ENCODE measurements at regions not wholly inside any gene's neighbourhood (a gene's known extent, or its start where the extent isn't known, plus 50 kb on each side); places are given as distances from the start of the nearest gene placed in this dataset.
A peak's percentile ranks its signal among the peaks of the same experiment; 100 is the strongest.

DNA sequence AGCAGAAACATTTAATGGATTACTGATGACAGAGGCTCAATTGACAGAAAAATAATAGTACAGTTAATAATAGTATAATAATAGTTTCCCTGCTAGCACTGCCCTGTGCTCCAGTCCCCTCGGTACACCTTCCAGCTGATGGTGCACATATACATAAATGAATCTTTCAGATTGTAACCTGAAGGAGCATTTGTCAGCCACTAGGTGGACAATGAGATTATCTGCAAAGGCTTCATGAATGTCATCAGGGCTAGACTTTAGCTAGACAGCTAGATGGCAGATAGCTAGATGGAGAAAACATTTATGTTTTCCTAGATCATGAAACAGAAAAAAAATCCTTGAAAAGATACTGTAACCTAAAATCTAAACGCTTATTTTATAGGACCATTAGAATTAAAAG, 304.4 kb upstream of the SMC2 start:
- peak; percentile 8 for DNase-seq (ENCODE audit: low read depth)

DNA sequence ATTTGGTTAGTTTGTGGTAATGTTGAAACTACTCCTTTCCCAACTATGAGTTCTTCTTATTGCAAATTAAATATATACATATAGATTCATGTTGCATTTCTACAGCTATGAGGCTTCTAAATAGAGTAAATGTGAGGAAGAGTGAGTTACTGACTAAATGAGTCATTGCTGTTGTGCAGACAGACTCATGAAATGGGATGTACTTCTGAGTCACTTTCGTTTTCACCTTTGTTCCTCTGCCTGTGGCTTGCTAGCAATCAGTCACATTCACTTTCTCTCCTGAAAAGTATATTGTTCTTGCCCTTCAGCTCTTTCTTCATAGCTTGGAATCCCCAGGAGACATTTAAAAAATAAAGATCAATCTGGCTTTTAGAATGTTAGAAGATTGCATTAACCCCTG, 295.5 kb upstream of the SMC2 start:
- peak; percentile 56 for DNase-seq (ENCODE audit: low read depth)

DNA sequence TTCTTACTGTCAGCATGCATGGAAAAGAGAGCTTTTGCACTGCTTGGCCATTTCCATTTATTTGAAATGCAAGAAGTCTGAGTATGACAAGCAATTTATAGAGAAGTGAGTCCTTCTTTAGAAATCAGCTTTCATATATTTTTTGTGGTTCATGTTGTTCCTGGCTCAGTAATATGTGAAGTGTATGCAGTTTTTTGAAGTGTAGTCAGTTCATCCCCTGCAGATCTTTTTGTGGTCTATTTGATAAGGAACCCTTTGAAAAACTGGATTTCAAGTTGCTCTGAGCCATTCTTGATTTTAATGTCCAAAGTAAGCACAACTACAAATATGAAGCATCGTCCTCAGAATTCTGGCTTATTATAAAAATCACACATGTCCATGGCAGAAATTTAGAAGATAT, 294.1 kb upstream of the SMC2 start:
- DNase-seq (ENCODE audit: low read depth) = no peak

DNA sequence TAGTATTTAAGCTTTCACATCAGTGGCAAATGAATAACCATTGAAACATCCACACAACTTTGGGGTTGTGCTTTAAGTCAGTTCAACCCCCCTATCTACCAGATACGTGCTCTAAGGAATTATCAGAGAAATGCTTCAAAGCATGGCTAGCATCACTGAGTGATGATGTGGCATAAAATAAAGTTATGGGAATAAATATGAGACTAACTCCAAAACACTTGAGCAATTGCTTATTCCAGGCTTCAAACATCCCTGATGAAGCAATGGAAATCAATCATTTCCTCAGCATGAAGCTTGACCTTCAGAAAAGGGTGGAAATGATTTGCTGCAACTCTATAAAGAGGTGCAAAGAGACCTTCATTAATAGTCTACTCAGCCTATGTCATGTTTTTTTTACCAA, 292.0 kb upstream of the SMC2 start:
- no peak for DNase-seq (ENCODE audit: low read depth)

DNA sequence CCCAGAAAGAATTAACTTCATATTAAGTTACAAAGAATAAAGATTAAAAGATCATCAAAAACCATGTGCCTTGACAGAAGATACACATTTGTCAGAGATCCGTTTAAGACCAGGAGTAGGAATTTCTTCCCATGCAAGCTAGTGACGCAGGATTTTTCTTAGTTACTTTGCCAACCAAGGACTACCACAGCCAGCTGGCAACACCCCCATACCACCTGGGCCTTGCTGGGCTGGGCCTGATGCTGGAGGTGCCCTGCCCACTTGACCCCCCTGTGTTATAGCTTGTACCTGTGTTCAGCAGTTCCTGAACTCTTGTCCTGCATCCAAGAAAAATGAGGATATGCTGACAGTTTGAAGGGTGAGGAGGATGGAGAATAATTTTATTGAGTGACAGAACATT, 290.9 kb upstream of the SMC2 start:
- no peak for DNase-seq (ENCODE audit: low read depth)

DNA sequence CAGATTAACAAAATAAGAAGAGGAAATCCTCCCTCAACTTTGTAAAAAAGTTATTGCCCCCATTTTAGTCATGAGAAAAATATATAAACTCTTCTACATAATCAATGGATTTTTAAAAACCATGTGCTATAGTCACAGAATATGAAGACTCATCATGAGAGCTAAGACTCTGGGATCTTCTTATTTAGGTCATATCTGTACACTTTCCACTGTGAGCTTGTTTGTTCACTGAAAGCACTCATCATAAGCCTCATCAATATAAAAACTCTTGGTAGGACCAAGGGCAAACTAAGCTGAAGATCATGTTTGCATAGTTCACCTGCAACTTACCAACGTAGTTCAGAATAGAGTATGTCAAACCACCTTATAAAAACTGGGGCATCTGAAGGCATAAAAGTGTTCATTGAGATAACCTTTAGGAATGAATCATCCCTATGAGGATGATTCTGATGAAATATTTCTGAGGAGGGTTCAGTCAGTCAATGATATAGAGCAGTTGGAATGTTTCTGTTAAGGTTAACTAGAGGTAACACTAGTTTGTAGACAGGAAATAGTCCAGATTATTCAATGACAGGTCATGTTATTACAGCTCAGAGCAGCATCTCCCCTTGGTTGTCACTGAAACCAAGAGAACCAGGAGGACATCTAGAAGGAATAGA, 289.9 kb upstream of the SMC2 start:
- peak; percentile 3 for DNase-seq (ENCODE audit: low read depth)

DNA sequence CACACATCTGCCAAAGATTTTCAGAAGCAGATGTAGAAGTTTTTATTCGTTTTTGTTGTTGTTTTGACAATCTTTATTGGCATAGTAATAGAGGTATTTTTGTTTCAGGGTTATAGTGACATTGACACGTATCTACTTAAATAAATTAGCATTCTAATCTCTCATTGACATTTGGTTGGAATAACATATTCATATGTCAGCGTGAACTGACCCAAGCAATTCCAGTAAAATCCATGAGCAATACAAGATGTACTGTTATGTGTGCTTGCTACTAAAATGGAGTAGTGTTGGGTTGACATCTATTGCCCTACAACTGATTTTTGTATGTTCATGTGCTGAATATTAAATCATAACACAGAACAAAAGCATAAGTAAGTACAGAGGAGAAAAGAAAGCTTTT, 284.4 kb upstream of the SMC2 start:
- DNase-seq (ENCODE audit: low read depth) = no peak

DNA sequence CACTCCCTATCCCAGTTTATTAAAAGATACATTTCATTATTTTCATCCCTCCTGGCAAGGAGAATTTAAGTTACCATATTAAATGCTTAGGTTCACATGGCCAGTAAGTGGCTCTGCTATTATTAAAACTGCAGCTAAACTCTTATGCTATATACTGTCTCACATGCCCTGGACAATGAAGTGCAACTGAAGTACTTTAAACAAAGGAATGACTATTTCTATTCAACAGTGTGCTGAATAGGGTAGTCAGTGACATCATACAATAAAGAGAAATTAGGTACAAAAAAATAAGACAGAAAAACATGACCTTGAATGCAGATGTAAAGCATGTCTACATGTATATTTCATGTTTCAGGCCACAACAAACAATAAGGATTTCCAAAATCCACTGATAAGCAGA, 282.6 kb upstream of the SMC2 start:
- no peak for DNase-seq (ENCODE audit: low read depth)

DNA sequence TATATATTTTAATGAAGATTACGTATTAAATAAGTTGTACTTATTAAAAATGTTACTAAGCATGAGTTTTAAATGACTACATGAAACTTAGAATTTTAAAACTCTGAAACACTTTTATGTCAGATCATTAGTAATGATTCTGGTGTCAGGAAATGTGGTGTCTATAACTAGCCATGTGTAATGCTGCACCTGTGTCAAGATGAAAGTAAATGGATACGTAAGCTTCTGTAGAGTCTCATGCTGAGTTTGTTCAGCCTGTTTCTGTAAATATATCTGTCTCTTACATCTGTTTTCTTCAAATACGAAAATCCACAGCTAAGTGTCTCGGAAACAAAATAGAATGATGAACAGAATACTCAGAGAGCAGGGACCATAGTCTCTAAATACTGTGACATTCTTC, 278.0 kb upstream of the SMC2 start:
- no peak for DNase-seq (ENCODE audit: low read depth)

DNA sequence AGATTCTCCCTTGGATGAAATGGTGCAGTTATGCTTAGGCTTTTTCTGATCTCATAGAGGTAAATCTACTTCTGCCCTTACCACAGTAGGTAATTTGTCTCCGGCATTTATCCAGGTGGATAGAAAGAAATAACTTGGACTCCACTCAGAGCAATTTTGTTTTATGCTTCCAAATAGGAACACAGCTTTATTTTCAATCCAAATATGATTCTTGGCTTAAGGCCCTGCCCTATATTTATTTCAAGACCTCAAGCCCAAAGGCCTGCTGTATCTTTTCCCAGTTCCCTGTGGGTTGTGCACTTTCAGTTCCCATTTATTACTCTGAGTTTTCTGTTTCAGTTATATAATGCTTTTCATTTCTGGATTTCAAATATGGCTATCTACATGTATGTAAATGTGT, 274.2 kb upstream of the SMC2 start:
- no peak for DNase-seq (ENCODE audit: low read depth)

DNA sequence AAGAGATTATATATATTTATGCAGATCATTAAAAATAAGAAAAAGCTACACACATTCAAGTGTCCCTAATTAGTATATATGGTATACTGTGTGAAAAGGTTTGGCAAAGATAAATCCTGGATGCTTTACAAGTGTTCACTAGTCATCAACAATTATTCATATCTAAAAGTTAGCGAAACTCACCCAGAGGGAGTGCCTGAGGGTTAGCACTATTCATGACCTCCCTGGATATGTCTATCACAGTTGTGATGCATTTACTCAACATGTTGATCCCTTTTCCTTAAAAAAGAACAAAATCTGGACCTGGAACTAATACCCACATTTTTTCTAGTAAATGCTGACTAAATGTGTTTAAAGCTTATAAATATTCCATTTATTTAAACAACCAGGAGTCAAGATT, 273.0 kb upstream of the SMC2 start:
- no peak for DNase-seq (ENCODE audit: low read depth)

DNA sequence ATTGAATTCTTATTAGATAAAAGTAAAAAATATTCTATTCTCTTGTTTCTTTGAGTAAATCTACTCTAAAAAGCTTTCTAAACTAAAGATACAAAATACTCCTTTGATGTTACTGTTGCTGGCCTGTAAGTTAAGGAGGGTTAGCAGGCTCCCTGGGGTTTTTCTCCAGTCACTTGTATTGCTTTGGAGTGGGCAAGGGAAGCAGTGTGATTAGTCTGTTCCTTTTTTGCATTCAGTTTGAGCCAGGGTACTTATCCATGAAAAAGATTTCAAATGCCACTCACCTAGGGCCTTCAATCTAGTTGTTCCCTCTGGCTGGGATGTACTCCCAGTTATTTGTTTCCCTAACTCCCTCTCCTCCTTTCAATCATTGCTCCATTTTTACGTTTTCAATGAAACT, 256.2 kb upstream of the SMC2 start:
- no peak for DNase-seq (ENCODE audit: low read depth)

DNA sequence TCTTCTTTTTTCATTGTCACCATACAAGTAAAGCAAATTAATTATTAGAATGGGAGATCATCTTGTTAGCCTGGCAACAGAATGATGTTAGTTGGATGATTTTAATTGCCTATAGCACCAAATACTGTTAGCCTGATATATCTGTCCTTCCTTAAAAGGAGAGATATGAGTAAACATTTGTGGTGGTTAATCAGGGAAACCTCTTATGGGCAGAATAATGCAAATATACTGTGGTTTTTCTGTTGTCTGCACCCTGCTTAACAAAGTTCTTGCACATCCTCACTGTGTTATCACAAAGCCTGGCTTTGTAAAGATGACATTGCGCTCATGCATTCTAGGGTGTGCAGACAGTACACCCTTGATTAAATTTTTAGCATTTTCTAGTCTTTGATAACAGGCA, 254.9 kb upstream of the SMC2 start:
- no peak for DNase-seq (ENCODE audit: low read depth)

DNA sequence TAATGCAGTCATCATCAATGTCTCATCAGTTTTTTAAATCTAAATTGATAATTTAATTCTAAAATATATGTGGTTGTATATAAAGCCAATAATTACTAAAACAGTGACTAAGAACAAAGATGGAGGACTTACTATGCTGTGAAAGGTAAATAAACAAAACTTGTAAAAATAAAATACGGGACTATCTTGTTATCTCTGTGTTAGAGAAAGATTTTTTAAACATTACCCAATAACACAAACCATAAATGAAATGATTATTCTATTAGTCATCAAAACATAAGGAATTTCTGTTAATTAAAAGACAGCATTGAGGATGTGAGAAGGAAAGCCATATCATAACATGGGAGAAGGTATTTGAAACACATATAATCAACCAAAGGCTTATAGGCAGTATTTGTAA, 226.2 kb upstream of the SMC2 start:
- no peak for DNase-seq (ENCODE audit: low read depth)

DNA sequence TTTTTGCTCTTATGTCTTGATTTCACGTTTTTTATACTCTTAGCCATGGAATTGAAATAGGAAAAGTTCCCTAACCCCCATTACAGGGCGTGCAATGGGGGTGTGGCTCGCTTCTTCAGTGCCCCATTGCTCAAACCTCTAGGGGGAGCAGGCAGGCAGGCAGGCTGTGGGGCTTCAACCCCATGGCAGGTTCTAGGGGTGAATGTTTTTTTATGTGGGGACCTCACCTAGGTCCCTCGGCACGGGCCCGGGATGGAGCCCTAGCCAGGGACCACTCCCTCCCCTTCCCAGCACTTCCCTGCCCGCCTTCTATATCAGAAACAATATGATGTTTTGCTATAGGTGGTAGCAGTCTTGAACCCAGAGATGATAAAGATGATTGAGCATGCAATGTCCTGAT, 221.3 kb upstream of the SMC2 start:
- no peak for DNase-seq (ENCODE audit: low read depth)

DNA sequence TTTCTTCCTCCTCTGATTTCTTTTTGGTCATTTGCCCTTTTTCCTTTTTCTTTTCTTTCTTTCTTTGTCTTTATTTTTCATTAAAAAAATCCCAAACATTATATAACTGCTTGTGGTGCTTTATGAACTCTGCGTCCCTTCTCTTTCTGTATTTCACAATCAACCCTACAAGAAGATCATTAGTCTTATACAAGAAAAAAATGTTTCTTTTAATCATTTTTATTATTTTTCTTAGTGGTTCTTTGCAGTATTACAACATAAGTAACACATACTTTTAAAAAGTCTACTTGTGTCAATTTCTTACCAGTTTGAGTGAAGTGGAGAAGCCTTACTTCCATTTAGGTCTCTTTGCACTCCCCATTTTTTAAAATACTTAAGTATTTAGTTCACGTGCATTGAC, 212.7 kb upstream of the SMC2 start:
- no peak for DNase-seq (ENCODE audit: low read depth)

DNA sequence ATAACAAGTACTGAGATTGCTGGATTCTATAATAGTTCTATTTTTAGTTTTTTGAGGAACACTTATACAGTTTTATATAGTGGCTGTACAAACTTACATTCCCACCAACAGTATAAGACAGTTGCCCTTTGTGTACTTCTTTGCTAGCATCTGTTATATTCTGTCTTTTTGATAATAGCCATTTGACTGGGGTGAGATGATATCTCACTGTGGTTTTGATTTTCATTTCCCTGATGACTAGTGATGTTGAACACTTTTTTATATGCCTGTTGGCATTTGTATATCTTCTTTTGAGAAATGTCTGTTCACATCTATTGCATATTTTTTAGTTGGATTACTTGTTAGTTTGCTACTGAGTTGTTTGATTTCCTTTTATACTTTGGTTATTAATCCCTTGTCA, 204.1 kb upstream of the SMC2 start:
- no peak for DNase-seq (ENCODE audit: low read depth)

DNA sequence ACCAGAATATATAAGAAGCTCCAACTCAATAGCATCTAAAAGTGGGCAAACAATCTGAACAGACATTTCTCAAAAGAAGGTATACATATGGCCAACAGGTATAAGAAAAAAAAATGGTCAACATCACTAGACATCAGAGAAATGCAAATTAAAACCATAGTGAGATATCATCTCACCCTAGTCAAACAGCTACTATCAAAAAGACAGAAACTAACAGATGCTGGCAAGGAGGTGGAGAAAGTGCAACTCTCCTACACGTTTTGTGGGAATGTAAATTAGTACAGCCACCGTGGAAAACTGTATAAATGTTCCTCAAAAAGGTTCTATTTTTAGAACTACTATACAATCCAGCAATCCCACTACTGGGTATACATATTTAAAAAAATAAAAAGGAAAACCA, 199.9 kb upstream of the SMC2 start:
- DNase-seq (ENCODE audit: low read depth) = no peak

DNA sequence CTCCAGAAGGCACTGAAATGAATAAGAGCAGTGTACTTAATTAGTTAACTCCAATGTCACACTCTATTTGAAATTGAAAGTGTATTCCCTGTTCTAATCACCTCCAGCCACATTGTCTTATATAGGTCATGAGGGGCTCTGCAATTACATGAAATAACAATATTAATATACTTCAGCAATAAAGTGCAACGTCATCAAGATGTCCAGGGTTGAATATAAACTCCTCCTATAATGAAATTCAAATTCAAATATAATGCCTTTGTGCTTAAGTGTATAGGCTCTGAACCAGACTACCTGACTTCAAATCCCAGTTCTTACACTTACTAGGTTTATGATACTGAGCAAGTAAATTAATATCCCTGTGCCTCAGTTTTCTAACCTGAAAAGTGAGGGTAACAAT, 195.6 kb upstream of the SMC2 start:
- no peak for DNase-seq (ENCODE audit: low read depth)

DNA sequence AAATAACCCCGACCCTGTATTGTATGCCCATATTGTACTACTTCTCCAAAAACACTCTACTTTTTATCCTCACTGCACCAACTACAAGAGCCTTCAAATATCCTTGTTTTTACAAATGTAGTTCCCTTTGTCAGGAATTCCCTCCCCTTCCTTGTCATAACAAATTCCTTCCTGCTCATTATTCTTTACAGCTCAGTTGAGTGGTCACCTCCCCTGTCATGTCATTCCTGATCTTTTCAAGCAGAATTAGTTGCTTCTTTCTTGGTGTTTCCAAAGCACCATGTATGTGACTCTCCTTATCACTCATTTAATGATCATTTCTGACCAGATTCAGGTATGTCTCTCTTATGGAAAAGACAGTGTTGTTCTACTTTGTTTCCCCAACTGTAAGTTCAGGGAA, 194.2 kb upstream of the SMC2 start:
- no peak for DNase-seq (ENCODE audit: low read depth)

DNA sequence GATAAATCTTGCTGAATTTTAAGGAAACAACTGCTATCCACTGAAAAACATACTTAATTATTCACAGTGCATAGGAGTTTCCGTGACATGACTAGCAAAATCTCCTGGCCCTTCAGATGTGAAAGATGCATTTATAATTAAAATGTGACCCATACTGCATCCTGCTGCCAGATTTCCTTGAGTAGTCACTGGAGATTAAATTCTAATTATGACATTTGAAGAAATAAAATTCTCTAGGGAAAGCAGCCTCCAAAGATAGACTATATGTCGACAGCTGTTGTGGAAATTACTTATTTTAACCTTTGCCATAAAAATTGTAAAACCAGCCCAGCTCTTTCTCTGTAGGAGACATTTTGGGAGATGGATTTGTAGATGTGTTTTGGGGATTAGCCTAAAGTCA, 193.6 kb upstream of the SMC2 start:
- no peak for DNase-seq (ENCODE audit: low read depth)

DNA sequence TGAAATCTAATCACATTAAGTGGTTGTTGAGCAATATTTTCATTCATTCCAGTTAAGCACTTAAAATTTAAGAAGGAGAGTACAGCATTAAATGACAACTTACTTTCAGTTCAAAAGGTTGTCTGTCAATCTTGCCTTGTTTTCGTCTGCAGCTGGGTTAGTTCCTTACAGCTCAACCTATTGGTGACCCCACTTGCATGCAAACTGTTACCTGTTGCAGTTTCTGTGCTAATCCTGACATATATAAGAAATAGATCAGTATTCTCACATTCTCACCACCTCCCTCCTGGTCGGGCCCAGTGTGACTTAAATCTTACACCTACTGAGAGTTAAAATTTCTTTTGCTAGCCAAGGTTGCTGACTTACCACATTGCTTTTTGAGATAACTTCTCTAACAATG, 191.8 kb upstream of the SMC2 start:
- no peak for DNase-seq (ENCODE audit: low read depth)

DNA sequence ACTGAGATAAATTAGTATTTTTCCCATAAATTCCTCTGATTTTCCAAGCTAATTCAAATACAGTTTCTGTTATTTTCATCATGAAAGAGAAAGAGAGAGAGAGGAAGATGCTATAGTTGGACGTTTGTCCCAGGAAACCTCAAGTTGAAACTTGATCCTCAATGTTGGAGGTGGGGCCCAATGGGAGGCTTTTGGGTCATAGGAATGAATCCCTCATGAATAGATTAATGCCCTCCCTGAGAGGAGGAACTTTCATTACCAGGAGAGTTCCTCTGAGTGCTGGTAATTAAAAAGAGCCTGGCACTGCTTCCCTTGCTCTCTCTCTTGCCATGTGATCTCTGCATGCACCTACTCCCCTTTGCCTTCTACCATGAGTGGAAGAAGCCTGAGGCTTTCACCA, 189.9 kb upstream of the SMC2 start:
- no peak for DNase-seq (ENCODE audit: low read depth)

DNA sequence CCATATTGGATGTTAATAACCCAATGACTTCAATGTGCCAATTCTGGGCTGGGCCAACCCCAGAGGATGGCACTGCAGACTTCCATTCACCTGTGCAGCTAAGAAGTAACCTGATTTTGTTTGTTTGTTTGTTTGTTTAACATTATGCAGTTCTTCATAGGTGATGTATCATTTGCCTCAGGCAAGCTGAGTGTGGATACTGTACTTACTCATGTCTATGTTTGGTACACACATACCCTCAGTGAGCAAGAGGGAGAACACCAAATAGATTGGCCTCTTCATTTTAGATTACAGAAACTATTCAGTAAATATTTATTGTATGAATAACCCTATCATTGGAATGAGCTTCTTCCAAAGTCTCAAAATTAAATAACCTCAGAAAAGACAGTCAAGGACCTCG, 180.2 kb upstream of the SMC2 start:
- no peak for DNase-seq (ENCODE audit: low read depth)

DNA sequence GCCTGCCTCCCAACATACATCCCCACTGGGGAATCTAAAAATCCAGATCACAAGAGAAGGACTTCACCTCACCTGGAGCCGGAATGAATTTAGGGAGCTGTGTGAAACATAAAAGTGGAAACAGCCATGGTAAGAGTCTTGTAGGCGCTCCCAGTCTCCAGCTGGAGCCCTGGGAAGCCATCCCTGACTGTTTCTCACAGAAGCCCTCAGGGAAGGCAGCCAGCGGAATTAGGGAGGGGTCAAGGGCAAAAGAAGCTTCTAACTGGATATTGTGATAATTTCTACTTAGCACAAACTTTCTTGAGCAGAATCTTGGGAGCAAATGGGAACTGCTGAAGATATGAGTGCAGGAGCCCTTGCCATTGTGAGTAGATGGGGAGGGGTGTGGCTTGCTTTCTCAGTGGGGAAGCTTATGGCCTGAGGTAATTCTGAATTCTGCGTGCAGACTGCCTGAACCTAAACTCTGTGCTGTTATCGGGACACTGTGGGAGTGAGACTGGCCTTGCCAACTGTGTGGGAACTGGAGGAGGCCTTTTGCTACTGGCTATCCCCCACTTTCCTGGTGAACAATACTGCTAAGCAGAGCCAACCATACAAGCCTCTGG, 174.4 kb upstream of the SMC2 start:
- DNase-seq (ENCODE audit: low read depth) = no peak
